Heart left ventricle (tissue), 16 donors: ENCODE measurements at regions not wholly inside any gene's neighbourhood (a gene's known extent, or its start where the extent isn't known, plus 50 kb on each side); places are given as distances from the start of the nearest gene placed in this dataset.

ENCODE experiments used
- ATAC-seq, 4 donors: fragments of 200-7000 bp; cut with Tn5 transposase; one replicate each; pipeline ENCODE4 v1.9.1; 2020 to 2022; ENCODE audit warnings: moderate library complexity in 4 of 4, mild to moderate bottlenecking in 3 of 4, moderate number of reproducible peaks in 1 of 4
- DNase-seq, 5 donors: peaks; one replicate each; pipeline ENCODE4 v3.0.0-alpha.2; 2020
- H3K27ac ChIP-seq, 12 donors: fragments of 200-600 bp; sonication (generic) in 4 of 12; one replicate each; pipeline versions ENCODE4 v1.5.0 to v1.8.0; 2016 to 2022; ENCODE audit warnings: mild to moderate bottlenecking in 2 of 12
- H3K27me3 ChIP-seq, 9 donors: fragments of 200-600 bp; sonication (generic) in 2 of 9; one replicate each; pipeline versions ENCODE4 v1.5.1 to v1.8.0; 2016 to 2022; ENCODE audit warnings: mild to moderate bottlenecking in 3 of 9
- H3K36me3 ChIP-seq, 9 donors: fragments of 200-600 bp; sonication (generic) in 2 of 9; one replicate each; pipeline versions ENCODE4 v1.5.0 to v1.8.0; 2018 to 2022; ENCODE audit warnings: mild to moderate bottlenecking in 2 of 9
- H3K4me1 ChIP-seq, 12 donors: fragments of 200-600 bp; sonication (generic) in 4 of 12; one replicate each; pipeline versions ENCODE4 v1.5.0 to v1.8.0; 2016 to 2022; ENCODE audit warnings: mild to moderate bottlenecking in 3 of 12
- H3K4me3 ChIP-seq, 12 donors: fragments of 200-600 bp; sonication (generic) in 4 of 12; one replicate each; pipeline versions ENCODE4 v1.5.0 to v1.8.0; 2017 to 2022; ENCODE audit warnings: mild to moderate bottlenecking in 9 of 12, moderate library complexity in 4 of 12
- H3K9me3 ChIP-seq, 12 donors: fragments of 200-600 bp; sonication (generic) in 4 of 12; one replicate each; pipeline versions ENCODE4 v1.5.0 to v1.8.0; 2016 to 2022; ENCODE audit warnings: mild to moderate bottlenecking in 1 of 12
- POLR2A ChIP-seq, 2 donors: fragments of 450-650 bp; IDR thresholded peaks; one replicate each; pipeline ENCODE4 v1.6.1; 2017; ENCODE audit warnings: antibody characterized with exemption in 2 of 2, mild to moderate bottlenecking in 2 of 2, moderate library complexity in 2 of 2
- WGBS, 4 donors: extraction: QIAGEN DNeasy Blood & Tissue Kit in 2 of 4; methylation state at CpG; one replicate each; pipeline versions ENCODE4 v1.1.5 to v1.1.7; 2013 to 2018; 5-methylcytosine and 5-hydroxymethylcytosine counted together
- intact Hi-C, 10 donors: fragments of 100-400 bp; cut with DNase I; formaldehyde crosslinking; loops; one replicate each; pipeline versions ENCODE4 v1.11.1 to v1.14.2; 2022
- TF ChIP-seq, protein P1 (sequence below), 12 donors: fragments of 200-600 bp; sonication (generic) in 4 of 12; IDR thresholded peaks; one replicate each; pipeline versions ENCODE4 v1.5.0 to v1.8.0; 2018 to 2022; ENCODE audit warnings: antibody characterized with exemption in 12 of 12, mild to moderate bottlenecking in 5 of 12
- donor health status: ischemic (EF 13 %, LVEDD 7.1; RV severe dilation, severe dysfunction).
- donor health status: healthy with polysubstance abuse.
- donor health status: DM: no; HTN: yes; CAD: no.
- donor health status: DM: no; HTN: no; CAD: no.
- donor health status: ischemic (EF 25% LVEDD 6.9; RV normal size, moderate dysfunction).
- donor health status: ischemic (EF 25% LVEDD 5.7; RV mildly dilated, moderate dysfunction).
- donor health status: healthy.
- donor health status: DM: yes; HTN: yes; CAD: no.
- donor health status: ischemic (EF 35%, LVEDD 5.7; RV mildly dilated, moderate dysfunction).
- donor health status: nonischemic (EF 11% LVEDD 7.7; RV severe dilation, severe dysfunction).
- donor health status: DM: yes; HTN: yes; CAD: no.
- donor health status: PGD.
- donor health status: ischemic (EF 29% LVEDD 5.4; RV normal size, mild dysfunction).
- donor health status: nonischemic (EF 23%, LVEDD 6.1; RV moderate dilation, normal function).

DNA sequence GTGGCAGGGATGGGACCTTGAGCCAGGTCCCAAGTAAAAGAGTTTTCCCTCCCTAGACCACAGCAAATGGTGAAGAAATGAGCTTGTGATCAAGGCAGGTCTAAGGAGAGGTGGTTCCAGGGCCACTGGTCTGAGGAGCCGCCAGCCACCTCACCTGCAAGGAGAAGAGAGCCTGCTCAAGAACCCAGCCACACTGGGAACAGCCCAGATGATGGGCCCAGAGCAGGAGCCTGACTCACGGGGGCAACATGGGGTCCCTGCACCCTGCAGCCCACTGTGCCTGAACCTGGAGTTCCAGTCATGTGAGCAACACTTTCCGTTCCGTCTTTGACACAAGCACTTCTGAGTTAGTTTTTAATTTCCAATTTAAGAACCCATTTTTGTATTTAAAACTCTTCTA, 204.5 kb upstream of the CDH4 start:
- Histone ChIP-seq H3K27me3 (peaks cover 0 to 21% (median 0%) of the 10 kb centered on the region in 9 donors), H3K27ac (no peak overlapping the region), H3K36me3 (no peaks in the 10 kb centered on the region), H3K4me1 (no peaks in the 10 kb centered on the region), H3K4me3 (no peak overlapping the region), H3K9me3 (peaks cover 0 to 5% (median 0%) of the 10 kb centered on the region in 12 donors)
- WGBS, 4 donors = 79 to 84% (median 81%) methylated on average over 4 of the region's 4 CpGs
- TF ChIP-seq POLR2A (IDR thresholded peaks at IDR 0.05) = no peak
- ATAC-seq (no peak), DNase-seq (no peak)
- intact Hi-C loops = no loop called here

- no peak for DNase-seq
- Histone ChIP-seq H3K4me3 (no peak overlapping the region), H3K4me1 (no peaks in the 10 kb centered on the region), H3K27me3 (peaks cover 0 to 18% (median 0%) of the 10 kb centered on the region in 9 donors), H3K36me3 (no peaks in the 10 kb centered on the region), H3K9me3 (peaks cover 0 to 5% (median 0%) of the 10 kb centered on the region in 12 donors), H3K27ac (no peak overlapping the region)
- intact Hi-C loops = no loop called here
- no peak for ATAC-seq
- TF ChIP-seq, protein P1, sequence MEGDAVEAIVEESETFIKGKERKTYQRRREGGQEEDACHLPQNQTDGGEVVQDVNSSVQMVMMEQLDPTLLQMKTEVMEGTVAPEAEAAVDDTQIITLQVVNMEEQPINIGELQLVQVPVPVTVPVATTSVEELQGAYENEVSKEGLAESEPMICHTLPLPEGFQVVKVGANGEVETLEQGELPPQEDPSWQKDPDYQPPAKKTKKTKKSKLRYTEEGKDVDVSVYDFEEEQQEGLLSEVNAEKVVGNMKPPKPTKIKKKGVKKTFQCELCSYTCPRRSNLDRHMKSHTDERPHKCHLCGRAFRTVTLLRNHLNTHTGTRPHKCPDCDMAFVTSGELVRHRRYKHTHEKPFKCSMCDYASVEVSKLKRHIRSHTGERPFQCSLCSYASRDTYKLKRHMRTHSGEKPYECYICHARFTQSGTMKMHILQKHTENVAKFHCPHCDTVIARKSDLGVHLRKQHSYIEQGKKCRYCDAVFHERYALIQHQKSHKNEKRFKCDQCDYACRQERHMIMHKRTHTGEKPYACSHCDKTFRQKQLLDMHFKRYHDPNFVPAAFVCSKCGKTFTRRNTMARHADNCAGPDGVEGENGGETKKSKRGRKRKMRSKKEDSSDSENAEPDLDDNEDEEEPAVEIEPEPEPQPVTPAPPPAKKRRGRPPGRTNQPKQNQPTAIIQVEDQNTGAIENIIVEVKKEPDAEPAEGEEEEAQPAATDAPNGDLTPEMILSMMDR (IDR thresholded peaks at IDR 0.05) = no peak
- TF ChIP-seq POLR2A (IDR thresholded peaks at IDR 0.05) = no peak
- 75 to 94% (median 84%) methylated on average over 2 of the region's 2 CpGs for WGBS, 4 donors
Observed at GRCh38 chr20:61048302-61048701, 203.8 kb upstream of the CDH4 start.

- H3K27ac ChIP-seq = no peak overlapping the region
- intact Hi-C loops = no loop called here
- DNase-seq (no peak), ATAC-seq (no peak)
- 85 to 93% (median 89%) methylated on average over 6 to 9 of the region's 9 CpGs for WGBS, 4 donors
- H3K4me3 ChIP-seq = no peak overlapping the region
- peaks cover 0 to 5% (median 0%) of the 10 kb centered on the region in 12 donors for H3K9me3 ChIP-seq
- peaks cover 0 to 7% (median 0%) of the 10 kb centered on the region in 9 donors for H3K27me3 ChIP-seq
- no peaks in the 10 kb centered on the region for H3K36me3 ChIP-seq
- TF ChIP-seq, protein P1 (IDR thresholded peaks at IDR 0.05) = no peak
- TF ChIP-seq POLR2A (IDR thresholded peaks at IDR 0.05) = no peak
- H3K4me1 ChIP-seq = no peaks in the 10 kb centered on the region
Observed at GRCh38 chr20:61049684-61050083, 202.4 kb upstream of the CDH4 start.

DNA sequence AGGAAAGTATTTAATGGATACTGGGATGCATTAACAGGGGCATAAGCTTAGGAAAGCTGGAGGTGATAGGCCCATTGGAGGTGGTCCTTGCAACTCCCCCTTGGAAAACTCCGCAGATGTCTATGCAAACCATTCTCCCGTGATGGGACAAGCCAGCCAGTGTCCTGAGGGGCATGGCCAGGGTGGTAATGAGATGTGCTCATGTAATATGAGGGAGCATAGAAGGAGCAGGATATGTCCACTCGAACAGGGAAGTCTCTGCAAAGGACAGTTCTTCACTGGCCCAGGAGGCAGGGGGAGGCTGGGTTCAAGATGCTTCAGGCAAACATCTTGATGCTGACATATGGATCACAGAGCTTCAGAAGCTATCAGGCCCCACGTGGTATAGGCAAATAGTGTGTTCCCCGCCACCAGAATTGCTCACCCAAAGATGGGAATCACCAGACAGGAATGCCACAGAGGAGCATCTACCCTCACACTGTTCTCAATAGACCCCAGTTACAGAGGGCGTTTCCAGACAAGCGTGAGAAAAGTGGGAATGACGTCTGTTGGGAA, 201.6 kb upstream of the CDH4 start:
- no peak for ATAC-seq
- intact Hi-C loops = no loop called here
- no peaks in the 10 kb centered on the region for H3K4me1 ChIP-seq

More for the DNA sequence above, 201.6 kb upstream of the CDH4 start:
- WGBS, 4 donors = 73 to 82% (median 79%) methylated on average over 7 to 8 of the region's 8 CpGs
- peaks cover 0 to 6% (median 0%) of the 10 kb centered on the region in 9 donors for H3K27me3 ChIP-seq
- TF ChIP-seq POLR2A (IDR thresholded peaks at IDR 0.05) = no peak
- TF ChIP-seq, protein P1 (IDR thresholded peaks at IDR 0.05) = no peak
- no peak overlapping the region for H3K4me3 ChIP-seq
- H3K27ac ChIP-seq = no peak overlapping the region
- DNase-seq = no peak
- H3K9me3 ChIP-seq = peaks cover 0 to 5% (median 0%) of the 10 kb centered on the region in 12 donors
- no peaks in the 10 kb centered on the region for H3K36me3 ChIP-seq
